Activated CD8-positive, alpha-beta memory T cell treated with anti-CD3 and anti-CD28 coated beads for 48 hours (primary cell): ENCODE measurements at regions not wholly inside any gene's neighbourhood (a gene's known extent, or its start where the extent isn't known, plus 50 kb on each side); places are given as distances from the start of the nearest gene placed in this dataset.

Experiments
- DNase-seq, 3 experiments: peaks; one replicate each; pipeline ENCODE4 v3.0.0-alpha.2; 2020; ENCODE audit warnings: low read depth in 2 of 3, low spot score in 2 of 3

DNA sequence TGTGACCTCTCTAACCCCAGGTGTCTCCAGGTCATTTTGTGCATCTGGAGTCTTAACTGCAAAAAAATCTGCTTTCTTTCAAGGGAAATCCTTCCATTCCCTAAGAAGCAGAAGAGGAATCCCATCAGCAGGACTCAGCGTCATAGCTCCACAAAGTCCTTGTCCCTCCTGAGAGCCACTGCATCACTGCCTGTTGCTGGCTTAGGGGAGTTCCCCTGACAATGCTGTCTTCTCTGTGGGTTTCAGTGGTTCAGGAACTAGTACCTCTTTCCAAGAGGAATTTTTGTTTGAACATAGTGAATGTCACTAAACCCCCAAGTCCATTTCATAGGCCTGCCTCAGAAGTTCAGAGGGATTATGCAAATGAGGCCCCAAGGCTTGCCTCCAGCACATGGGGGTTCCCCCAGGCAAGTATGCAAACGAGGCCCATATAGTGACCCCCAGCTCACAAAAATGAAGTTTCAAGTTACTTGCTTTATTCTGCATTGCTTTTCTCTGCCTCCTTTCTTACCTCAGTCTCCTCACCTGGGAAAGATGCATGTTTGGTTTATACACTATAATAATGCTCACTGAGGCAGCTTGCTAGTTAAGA, 513.9 kb upstream of the MEX3C start:
- DNase-seq = no peak

- DNase-seq = no peak
Measured at GRCh38 chr18:51712821-51713220, 515.3 kb upstream of the MEX3C start.

DNA sequence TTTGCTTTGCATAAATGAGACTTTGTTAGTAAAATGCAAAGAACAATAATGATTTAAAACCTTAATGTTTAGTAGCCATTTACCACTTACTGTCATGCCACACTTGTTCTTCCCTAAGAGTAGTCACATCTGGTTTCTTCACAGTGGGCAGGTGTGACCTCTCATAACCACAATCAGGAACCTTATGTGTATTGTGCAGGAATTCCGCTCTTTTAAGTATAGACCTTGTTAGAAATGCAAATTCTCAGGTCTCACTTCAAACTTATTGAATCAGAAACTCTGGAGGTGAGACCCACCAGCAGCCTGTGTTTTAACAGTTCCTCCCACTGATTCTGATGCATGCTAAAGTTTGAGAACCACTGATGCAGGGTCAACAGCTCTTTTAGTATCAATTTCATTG, 518.8 kb upstream of the MEX3C start:
- DNase-seq = no peak

DNA sequence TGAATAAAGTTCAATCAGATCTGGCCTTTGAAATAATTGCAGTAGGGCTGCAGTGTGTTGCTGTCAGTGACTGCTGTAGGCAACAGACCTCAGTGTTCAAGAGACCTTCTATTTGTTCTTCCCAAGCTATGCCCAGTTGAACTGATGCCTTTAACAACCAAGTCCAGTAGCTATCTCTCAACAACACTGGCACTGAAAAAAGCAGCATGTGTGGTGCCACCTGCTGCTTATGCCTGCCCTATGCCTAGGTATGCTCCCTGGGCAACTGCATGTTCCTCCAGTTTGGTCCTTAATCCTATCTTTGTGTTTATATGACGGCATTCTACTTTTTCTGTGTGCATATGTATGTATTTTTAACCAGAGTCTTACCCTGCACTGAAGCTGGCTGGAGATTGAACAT, 523.9 kb upstream of the MEX3C start:
- no peak for DNase-seq

- no peak for DNase-seq
Measured at GRCh38 chr18:51721996-51722395, 524.5 kb upstream of the MEX3C start.

DNA sequence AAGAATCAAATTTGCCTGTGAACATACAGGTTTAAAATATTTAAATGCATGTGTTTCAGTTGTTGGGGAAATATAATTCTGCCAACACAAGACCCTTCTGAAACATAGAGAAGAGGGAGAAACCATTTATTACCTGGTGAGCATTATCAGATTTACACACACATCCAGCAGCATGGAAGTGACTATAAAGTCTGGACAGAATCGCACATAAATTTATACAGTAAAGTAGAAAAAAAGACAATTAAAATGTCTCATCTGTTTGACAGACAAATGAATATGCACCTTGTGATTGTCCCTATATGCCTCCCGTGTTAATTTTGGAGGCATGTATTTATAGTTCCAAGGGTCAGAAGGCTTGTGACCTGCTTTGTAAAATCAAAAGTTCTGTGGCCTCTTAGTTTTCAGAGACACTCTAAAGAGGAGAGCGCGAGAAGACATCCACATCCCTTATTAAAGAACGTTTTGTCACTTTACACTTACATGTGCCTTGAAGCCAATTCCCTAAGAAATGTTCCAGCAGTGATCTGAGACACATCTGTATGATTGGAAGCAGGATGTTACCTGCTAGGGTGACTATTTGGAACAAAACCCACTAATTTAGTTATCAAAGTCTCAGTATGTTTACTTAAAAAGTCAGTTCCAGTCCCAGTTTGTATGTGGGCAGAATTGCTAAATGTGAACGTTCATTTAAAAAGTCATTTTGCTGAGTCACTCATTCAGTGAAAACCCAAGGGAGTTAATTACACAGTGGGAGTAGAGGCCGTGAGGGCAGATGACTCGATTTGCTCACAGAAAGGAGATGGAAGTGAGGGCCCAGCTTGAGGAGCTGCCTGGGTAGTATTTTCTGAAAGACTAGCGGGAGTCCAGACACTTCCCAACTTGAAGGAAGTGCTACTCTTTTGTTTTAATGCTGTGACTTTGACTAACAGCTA, 527.6 kb upstream of the MEX3C start:
- no peak for DNase-seq

GRCh38 chr18:51726614-51727013, 529.1 kb upstream of the MEX3C start:
- DNase-seq = no peak

- DNase-seq = no peak
Measured at GRCh38 chr18:51727780-51728179, 530.3 kb upstream of the MEX3C start.

- no peak for DNase-seq
Measured at GRCh38 chr18:51731070-51731469, 533.6 kb upstream of the MEX3C start.

- DNase-seq = no peak
Measured at GRCh38 chr18:51734576-51734975, 537.1 kb upstream of the MEX3C start.

- no peak for DNase-seq
Measured at GRCh38 chr18:51739044-51739666, 541.7 kb upstream of the MEX3C start.

GRCh38 chr18:51751901-51752300, 554.4 kb upstream of the MEX3C start:
- no peak for DNase-seq

DNA sequence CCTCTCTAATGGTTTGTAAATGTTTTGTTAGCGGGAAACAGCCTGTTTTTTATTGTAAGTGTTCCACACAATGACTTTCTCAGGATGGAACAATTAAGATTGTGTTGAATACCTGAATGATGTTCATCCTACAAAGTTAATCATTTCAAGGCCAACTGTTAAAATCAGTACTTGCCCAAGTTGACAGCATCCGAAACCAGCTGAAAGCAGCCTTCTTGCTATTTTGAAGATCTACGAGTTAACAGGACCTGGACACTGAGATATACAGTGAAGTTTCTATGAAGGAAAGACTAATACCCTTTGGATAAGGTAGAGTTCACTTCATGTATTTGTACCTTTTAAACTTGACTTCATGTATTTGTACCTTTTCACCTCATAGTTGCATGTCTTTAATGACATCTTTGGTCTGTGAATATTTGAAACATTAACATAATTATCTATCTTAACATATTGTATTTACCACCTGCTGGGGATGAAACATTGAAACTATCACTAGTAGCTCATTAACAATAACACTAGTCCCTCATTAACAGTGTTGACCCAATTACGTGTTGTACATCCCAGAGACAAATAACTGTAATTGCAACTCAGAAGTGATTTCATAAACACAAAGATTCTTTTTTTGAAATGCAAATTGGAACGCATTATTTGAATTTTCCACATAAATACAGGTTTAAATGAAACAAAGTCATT, 556.0 kb upstream of the MEX3C start:
- no peak for DNase-seq

DNA sequence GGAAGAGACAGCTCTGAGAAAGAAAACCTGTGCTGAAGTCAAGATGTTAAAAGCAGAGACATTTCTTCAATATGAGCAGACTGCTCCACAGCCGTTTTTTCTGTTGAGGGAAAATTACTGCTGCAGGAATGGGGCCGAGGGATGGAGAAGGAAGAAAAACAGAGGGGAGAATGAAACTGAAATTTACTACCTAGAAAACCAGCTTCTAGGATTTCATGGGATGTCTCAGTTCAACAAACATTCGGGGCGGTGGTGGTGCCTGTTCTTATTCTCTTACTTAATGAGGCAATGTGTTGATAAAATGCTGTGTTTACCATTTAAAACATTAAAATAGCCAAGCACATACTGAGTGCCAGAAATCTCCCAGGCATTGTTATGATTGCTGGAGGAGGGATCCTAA, 557.1 kb upstream of the MEX3C start:
- no peak for DNase-seq

- no peak for DNase-seq
Measured at GRCh38 chr18:51757255-51757924, 559.9 kb upstream of the MEX3C start.

GRCh38 chr18:51762373-51762772, 564.9 kb upstream of the MEX3C start:
- DNase-seq = no peak

GRCh38 chr18:51765606-51766360, 568.3 kb upstream of the MEX3C start:
- DNase-seq = no peak

DNA sequence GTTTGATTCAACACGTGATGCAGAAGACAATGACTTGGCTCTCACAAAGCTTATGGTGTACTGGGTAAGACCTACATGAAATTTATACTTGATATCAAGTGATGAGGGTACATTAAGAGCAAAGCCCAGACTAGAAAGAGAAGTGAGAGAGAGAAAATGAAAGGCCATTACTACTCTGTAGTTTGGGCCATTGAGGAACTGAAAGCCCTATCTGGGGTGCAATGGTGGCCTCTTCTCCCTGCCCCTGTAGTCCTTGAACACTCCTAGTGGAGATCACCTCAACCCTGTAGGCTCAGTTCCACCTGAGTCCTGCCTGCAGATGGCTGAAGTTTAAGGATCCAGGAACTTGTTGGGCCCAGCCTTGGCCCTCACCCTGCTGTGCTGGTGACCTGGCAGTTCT, 569.8 kb upstream of the MEX3C start:
- DNase-seq = no peak

- DNase-seq = no peak
Measured at GRCh38 chr18:51778115-51778514, 561.9 kb upstream of the DCC start.

DNA sequence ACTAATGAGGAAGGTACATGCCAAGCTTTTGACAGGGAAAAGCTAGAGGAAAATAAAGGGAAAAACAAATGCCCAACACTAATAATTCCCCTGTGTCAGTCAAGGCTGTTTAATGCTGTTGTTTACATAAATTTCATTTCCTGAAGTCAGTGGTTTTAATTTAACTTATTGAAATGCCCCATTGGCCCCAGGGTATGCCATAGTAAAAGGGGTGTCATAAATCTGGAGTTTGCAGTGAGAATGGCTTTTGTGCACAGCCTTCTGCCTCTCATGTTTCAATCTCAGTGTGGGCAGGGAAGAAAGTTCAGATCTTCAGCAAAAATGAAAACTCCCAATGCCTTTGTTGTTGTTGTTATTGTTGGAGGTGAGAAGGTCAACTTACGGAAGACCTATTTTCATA, 550.1 kb upstream of the DCC start:
- no peak for DNase-seq
